Stimulated activated CD4-positive, alpha-beta T cell treated with anti-CD3 and anti-CD28 coated beads, TNF-alpha, amount 100 ng/mL, for 1 hour (primary cell): ENCODE measurements at regions not wholly inside any gene's neighbourhood (a gene's known extent, or its start where the extent isn't known, plus 50 kb on each side); places are given as distances from the start of the nearest gene placed in this dataset.
"Not testable (repeated sequence)": the region's sequence is repeated elsewhere in the genome, so short reads cannot be mapped to it uniquely, and the experiment has no call there.

ENCODE experiments used
- DNase-seq, 3 donors: peaks; one replicate each; pipeline ENCODE4 v3.0.0-alpha.2; 2020; ENCODE audit warnings: low read depth in 3 of 3, low spot score in 1 of 3

DNA sequence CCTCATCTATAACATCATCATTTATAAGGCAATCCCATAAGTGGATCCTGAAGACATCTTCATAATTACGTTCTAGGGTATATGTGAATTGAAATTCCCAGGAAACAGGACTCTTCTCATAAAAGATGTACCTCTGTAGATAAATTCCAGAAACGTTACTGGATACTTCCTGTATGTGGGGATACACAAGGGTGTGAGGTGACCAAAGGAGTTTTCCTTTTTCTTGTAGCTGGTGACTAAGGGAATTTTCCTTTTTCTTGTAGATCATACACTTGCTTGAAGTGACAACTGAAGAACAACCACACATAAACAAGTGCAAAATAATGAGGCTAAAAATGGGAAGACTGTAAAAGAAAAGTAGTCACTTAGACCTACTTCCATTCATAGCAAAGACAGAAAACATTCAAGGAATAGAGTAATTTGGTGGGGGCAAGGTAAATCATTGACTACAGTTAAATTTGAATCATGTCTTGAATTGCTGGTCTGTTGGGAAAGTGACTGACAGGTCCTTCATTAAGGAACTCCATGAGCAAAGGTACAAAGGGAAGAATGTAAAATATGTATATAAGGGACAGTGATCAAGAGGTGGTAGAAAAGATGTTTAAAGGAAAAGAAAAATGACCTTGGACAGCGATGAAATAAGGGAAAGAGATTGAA, 53.2 kb upstream of the UBE2E3 start:
- DNase-seq: no peak

- no peak for DNase-seq
Measured at GRCh38 chr2:180925700-180926099, 54.7 kb upstream of the UBE2E3 start.

DNA sequence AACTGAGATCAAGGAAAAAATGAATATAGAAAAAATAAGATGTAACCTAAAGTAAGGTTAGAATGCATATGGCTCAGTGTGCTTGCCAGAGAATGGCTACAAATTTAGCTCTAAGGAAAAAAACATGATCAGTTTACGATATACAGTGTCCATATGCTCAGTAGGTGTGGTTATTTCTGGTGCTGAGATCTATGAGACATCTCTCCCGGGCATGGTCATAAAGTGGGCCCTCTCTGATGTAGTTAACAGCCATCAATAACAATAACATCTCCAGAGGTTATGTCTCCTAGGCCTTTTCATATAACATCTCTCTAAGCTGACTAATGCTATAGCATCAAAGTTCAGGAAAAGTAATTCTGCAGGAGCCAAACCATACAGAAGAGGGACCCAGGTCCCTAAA, 56.3 kb upstream of the UBE2E3 start:
- DNase-seq: no peak

- DNase-seq: no peak
Measured at GRCh38 chr2:180910831-180911665, 69.4 kb upstream of the UBE2E3 start.

DNA sequence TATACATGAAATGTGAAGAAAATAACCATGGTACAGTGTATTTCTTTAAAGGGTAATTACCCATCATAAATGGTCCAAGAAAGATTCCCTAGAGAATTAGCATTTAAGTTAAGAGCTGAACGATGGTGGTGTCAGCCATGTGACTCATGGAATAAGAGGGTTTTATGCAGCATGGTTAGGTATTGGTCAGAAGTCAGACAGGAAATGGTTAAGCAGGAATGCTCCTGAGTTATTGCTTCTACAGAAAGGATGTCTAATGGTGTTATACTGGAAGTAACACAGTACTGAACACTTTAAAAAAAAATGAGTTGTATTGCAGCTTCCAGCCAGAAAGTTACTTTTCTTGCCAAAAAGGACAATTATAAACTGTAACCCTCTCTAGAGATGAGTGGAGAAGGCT, 72.7 kb upstream of the UBE2E3 start:
- no peak for DNase-seq

DNA sequence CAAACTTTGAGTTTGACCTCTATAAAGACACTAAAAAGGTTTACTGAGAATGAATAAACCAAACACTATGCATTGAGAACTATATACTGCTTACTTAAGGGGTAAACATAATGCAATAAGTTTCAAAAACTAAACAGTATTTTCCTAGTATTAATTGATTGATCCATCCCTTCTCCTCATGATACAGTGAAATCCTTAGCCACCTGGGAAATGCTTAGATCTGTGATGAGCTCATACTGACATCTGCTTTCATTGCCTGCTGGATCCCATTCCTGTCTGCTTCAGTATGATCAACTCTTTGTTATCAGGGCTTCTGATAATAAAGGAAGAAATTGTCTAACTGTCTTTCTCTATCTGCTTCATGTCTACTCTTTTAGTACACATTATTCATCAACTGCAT, 74.9 kb upstream of the UBE2E3 start:
- no peak for DNase-seq

DNA sequence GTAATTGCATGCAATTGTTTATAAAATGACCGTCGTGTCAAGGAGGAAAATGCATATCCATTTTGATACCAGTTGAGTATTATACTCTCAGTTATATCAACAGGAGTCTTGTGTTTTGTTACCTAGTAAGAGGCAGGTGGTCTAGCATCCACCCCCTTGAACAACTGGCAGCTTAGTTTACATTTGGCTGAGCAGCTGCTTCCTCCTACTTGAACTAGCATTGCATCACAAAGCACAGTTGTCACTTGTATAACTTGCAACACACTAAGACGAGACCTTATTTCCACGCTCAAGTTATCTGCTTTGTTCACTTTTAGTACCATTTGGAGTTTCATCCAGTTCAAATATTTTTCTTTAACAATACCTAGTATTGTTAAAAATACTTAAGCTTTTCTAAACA, 75.4 kb upstream of the UBE2E3 start:
- no peak for DNase-seq

- DNase-seq: no peak
Measured at GRCh38 chr2:180901331-180901730, 79.1 kb upstream of the UBE2E3 start.

DNA sequence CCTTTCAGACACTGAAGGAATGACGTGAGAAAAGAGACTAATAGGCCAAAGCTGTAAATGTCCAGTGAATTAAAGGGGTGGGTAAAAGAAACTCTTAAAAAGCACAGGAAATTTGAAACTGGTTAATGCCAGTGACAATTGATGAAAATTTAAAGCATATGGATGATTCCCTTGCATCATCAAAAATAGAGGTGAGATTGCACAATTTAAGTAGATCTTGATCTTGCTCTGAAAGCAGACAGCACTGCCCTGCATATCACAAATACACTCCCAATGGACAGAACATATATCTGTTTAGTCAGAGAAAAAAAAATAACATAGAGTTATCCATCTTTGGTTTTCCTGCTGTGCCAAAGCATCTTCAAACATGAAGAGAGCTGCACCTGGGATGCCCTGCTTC, 86.7 kb upstream of the UBE2E3 start:
- no peak for DNase-seq

DNA sequence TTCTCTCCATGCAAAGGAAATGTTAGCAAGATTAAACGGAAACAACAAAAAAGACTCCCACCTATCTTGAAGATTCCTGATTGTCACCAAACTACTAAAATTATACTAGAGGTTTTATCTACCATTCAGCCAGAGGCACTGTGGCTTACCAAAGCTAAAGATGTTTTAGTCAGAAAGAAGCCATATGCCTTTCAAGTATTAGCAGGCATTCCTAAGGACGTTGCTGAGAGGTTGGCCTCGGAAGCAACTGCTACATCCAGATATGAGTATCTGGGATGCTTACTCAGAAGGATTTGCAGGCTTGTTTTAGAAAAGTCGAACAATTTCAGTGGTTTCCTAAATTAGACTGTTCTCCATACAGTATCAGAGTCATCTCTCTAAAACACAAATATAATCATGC, 88.3 kb upstream of the UBE2E3 start:
- DNase-seq: no peak

- no peak for DNase-seq
Measured at GRCh38 chr2:180891360-180891759, 89.0 kb upstream of the UBE2E3 start.

DNA sequence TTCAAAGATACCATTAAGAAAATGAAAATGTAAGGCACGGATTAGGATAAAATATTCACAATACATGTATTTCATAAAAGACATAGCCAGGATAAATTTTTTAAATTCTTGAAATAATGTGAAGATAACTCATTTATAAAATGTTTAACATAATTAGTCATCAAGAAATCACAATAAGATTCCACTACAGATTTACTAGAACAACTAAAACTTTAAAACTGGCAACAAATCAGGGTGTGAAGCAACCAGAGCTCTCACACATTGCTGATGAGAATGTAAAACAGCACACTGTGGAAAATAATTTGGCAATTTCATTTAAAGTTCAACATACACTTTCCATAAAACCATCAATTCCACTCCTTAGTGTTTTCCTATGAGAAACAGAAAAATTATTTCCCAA, 89.6 kb upstream of the UBE2E3 start:
- no peak for DNase-seq

- no peak for DNase-seq
Measured at GRCh38 chr2:180882959-180883358, 97.4 kb upstream of the UBE2E3 start.

GRCh38 chr2:180876506-180876905, 103.9 kb upstream of the UBE2E3 start:
- no peak for DNase-seq

GRCh38 chr2:180873219-180873618, 107.2 kb upstream of the UBE2E3 start:
- DNase-seq: no peak

- not testable (repeated sequence) for DNase-seq
Measured at GRCh38 chr2:180872781-180873180, 107.6 kb upstream of the UBE2E3 start.

DNA sequence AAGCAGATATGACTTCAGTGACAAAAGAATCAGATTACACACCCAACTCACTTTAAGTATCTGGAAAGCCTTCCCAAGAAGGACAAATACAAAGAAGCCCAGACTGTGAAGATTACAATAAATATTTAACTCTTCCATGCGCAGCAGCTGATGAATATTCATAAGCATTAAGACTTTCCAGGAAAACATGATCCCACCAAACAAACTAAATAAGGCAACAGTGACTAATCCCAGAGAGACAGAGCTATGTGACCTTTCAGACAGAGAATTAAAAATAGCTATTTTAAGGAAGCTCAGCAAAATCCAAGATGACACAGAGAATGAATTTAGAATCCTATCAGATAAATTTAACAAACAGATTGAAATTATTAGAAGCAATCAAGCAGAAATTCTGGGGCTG, 108.2 kb upstream of the UBE2E3 start:
- DNase-seq: no peak

DNA sequence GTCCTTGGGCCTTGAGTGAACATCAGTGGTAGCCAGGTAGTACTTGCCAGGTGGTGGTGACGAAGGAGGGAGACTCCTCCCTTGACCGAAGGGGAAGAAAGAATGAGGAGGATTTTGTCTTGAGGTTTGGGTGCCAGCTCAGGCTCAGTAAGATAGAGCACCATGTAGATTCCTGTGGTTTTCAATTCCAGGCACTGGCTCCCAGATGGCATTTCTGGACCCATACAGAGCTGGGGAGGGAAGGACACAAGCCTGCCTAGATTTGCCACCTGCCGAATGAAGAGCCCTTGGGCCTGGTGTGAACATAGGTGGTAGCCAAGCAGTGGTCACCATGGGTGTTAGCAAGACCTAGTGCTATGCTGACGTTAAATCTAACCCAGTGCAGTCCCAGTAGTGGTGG, 108.8 kb upstream of the UBE2E3 start:
- no peak for DNase-seq

GRCh38 chr2:180849851-180850250, 130.6 kb upstream of the UBE2E3 start:
- no peak for DNase-seq

GRCh38 chr2:180848393-180848792, 132.0 kb upstream of the UBE2E3 start:
- DNase-seq: no peak

DNA sequence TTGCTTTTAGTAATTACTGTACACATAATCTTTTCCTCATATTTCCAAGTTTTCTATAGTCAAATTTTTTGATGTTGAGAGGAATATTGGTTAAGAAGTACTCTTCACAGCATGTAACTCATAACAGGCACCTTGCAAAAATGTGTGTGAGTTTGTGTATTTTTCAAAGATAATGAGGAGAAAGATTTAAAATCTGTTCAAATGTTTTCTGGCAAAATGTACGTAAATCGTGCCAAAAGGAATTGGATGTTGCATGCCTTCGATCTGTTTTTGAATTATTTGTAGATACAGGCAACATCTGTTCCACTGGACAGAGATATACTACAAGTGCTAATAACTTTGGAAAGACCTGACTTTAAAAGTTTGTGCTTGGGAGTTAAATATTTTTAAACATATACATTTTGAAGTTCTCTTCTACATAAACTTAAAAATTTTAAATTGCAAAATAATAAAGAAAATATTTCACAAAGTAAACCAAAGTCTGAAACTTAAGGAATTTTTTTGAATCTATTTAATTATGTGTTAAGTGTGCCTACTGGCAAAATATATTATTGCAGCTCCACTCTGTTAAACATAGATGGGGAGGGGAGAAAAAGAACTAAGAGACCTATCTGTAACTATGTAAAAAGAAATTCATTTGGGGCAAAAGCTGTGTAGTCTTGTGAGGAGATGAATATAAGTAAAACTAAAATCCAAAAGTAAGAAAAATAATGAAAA, 133.5 kb upstream of the UBE2E3 start:
- no peak for DNase-seq

DNA sequence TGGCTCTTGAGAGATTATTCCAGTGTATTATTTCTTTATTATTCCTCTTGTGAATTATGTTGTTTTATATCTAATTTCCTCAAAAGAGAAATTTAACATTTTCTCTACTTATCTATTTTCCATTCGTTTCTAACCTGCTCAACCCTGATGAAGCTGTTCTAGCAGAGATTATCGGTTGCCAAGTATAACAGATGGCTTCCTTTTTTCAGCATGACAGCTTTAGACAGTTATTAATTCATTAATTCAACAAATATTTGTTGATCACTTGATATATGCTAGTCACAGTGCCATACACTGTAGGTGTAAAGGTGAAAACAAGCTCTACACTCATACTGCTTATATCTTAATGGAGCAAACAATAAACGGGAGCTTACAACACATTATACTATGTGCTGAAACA, 137.9 kb upstream of the UBE2E3 start:
- no peak for DNase-seq
